ENCODE measurements at regions not wholly inside any gene's neighbourhood (a gene's known extent, or its start where the extent isn't known, plus 50 kb on each side); places are given as distances from the start of the nearest gene placed in this dataset.

DNA sequence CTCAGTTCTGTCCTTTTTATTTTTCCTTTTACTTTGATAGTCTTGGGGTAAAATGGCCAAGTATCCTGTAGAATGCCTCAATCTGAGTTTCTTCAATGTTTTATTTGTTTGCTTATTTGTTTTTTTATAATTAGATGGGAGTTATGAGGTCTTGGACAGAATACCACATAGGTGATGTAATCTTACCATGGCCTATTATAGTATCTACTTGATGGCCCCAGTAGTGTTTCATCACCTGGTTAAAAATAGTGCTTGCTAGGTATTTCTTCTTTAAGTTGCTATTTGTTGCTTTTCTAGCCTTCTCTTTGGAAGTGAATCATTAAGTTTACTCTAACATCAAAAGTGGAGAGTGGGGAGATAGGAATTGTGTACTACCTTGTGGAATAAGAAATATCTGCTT lies 1020.0 kb upstream of the KCND2 start:
- no peak for TF ChIP-seq POLR2A (IDR thresholded peaks at IDR 0.05)
- TF ChIP-seq, protein P1, sequence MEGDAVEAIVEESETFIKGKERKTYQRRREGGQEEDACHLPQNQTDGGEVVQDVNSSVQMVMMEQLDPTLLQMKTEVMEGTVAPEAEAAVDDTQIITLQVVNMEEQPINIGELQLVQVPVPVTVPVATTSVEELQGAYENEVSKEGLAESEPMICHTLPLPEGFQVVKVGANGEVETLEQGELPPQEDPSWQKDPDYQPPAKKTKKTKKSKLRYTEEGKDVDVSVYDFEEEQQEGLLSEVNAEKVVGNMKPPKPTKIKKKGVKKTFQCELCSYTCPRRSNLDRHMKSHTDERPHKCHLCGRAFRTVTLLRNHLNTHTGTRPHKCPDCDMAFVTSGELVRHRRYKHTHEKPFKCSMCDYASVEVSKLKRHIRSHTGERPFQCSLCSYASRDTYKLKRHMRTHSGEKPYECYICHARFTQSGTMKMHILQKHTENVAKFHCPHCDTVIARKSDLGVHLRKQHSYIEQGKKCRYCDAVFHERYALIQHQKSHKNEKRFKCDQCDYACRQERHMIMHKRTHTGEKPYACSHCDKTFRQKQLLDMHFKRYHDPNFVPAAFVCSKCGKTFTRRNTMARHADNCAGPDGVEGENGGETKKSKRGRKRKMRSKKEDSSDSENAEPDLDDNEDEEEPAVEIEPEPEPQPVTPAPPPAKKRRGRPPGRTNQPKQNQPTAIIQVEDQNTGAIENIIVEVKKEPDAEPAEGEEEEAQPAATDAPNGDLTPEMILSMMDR (IDR thresholded peaks at IDR 0.05) = no peak

Measured in heart left ventricle (tissue), 13 donors.